WTC11 (cell line): ENCODE measurements at regions not wholly inside any gene's neighbourhood (a gene's known extent, or its start where the extent isn't known, plus 50 kb on each side); places are given as distances from the start of the nearest gene placed in this dataset.

Experiments used
- ATAC-seq: fragments of 200-7000 bp; cut with Tn5 transposase; 2 replicates; pipeline ENCODE4 v1.10.0; 2021; ENCODE audit warnings: mild to moderate bottlenecking, moderate library complexity
- CTCF ChIA-PET: fragments of 300-600 bp; sonication (Branson Sonifier 250); formaldehyde crosslinking; loops from one replicate; lab custom pipeline; 2021; ENCODE audit warnings: antibody characterized with exemption; lab: Charles Lee
- POLR2A ChIA-PET: fragments of 350-600 bp; sonication (Branson Sonifier 250); formaldehyde crosslinking; loops from one replicate; lab custom pipeline; 2021; ENCODE audit warnings: antibody characterized with exemption; lab: Charles Lee
- DNase-seq: peaks from one replicate; pipeline ENCODE4 v3.0.0; 2021; ENCODE audit warnings: low spot score
- H3K27ac Mint-ChIP-seq: 2 replicates; pipeline ENCODE4 v1.8.0; 2021; ENCODE audit warnings: mixed read lengths
- H3K27me3 Mint-ChIP-seq: 2 replicates; pipeline ENCODE4 v1.8.0; 2021; ENCODE audit warnings: low read depth, mild to moderate bottlenecking, moderate library complexity, mixed read lengths
- H3K36me3 Mint-ChIP-seq: 2 replicates; pipeline ENCODE4 v1.8.0; 2021; ENCODE audit warnings: mixed read lengths
- H3K4me1 Mint-ChIP-seq: 2 replicates; pipeline ENCODE4 v1.8.0; 2022; ENCODE audit warnings: mixed read lengths
- H3K4me3 Mint-ChIP-seq: 2 replicates; pipeline ENCODE4 v1.8.0; 2021; ENCODE audit warnings: mild to moderate bottlenecking, moderate library complexity, mixed read lengths
- H3K9me3 Mint-ChIP-seq: 2 replicates; pipeline ENCODE4 v1.8.0; 2021; ENCODE audit warnings: mixed read lengths
- ETV6 ChIP-seq: sonication (generic); formaldehyde crosslinking; IDR thresholded peaks from 2 replicates; pipeline ENCODE4 v1.8.1; 2022; ENCODE audit warnings: mild to moderate bottlenecking, missing genetic modification reagents
- FOXK1 ChIP-seq: sonication (generic); formaldehyde crosslinking; IDR thresholded peaks from 2 replicates; pipeline ENCODE4 v1.8.0; 2022; ENCODE audit warnings: mild to moderate bottlenecking, moderate library complexity, missing genetic modification reagents
- GABPB1 ChIP-seq: sonication (generic); formaldehyde crosslinking; IDR thresholded peaks from 2 replicates; pipeline ENCODE4 v1.8.1; 2023; ENCODE audit warnings: mild to moderate bottlenecking, missing genetic modification reagents
- GTF2I ChIP-seq: fragments of 250-450 bp; sonication (Bioruptor Pico); conservative IDR thresholded peaks from 2 replicates; pipeline ENCODE4 v1.4.0; 2021; ENCODE audit warnings: mild to moderate bottlenecking
- IRF2 ChIP-seq: sonication (generic); formaldehyde crosslinking; IDR thresholded peaks from 2 replicates; pipeline ENCODE4 v1.8.0; 2022; ENCODE audit warnings: low read depth, missing genetic modification reagents, borderline replicate concordance
- JAZF1 ChIP-seq: fragments of 250-450 bp; sonication (Bioruptor Pico); IDR thresholded peaks from 2 replicates; pipeline ENCODE4 v1.9.0; 2021; ENCODE audit warnings: moderate library complexity, mild to moderate bottlenecking, inconsistent platforms
- NFATC4 ChIP-seq: fragments of 250-450 bp; sonication (Bioruptor Pico); IDR thresholded peaks from 2 replicates; pipeline ENCODE4 v1.9.0; 2021; ENCODE audit warnings: mild to moderate bottlenecking
- NFE2L1 ChIP-seq: sonication (generic); formaldehyde crosslinking; IDR thresholded peaks from 2 replicates; pipeline ENCODE4 v1.8.1; 2023; ENCODE audit warnings: missing genetic modification reagents
- NR1H2 ChIP-seq: sonication (generic); formaldehyde crosslinking; IDR thresholded peaks from 2 replicates; pipeline ENCODE4 v1.9.0; 2021; ENCODE audit warnings: mild to moderate bottlenecking, moderate library complexity, missing genetic modification reagents
- SMAD3 ChIP-seq: sonication (generic); formaldehyde crosslinking; IDR thresholded peaks from 2 replicates; pipeline ENCODE4 v1.8.0; 2022; ENCODE audit warnings: missing genetic modification reagents, mild to moderate bottlenecking, borderline replicate concordance
- TCF7 ChIP-seq: sonication (generic); formaldehyde crosslinking; IDR thresholded peaks from 2 replicates; pipeline ENCODE4 v1.8.0; 2022; ENCODE audit warnings: mild to moderate bottlenecking, low read depth, missing genetic modification reagents, moderate library complexity
- ZNF396 ChIP-seq: fragments of 250-450 bp; sonication (Bioruptor Pico); IDR thresholded peaks from 2 replicates; pipeline ENCODE4 v1.8.0; 2021; ENCODE audit warnings: mild to moderate bottlenecking, moderate library complexity, borderline replicate concordance
- TF ChIP-seq, protein P1 (sequence below): fragments of 250-450 bp; sonication (Bioruptor Pico); IDR thresholded peaks from 2 replicates; pipeline ENCODE4 v1.9.0; 2021; ENCODE audit warnings: mild to moderate bottlenecking, borderline replicate concordance
- TF ChIP-seq, protein P2 (sequence below): fragments of 250-450 bp; sonication (Bioruptor Pico); IDR thresholded peaks from 2 replicates; pipeline ENCODE4 v2.1.2; 2022; ENCODE audit warnings: mild to moderate bottlenecking, moderate library complexity
- TF ChIP-seq, protein P3 (sequence below): sonication (generic); formaldehyde crosslinking; IDR thresholded peaks from 2 replicates; pipeline ENCODE4 v1.8.1; 2023; ENCODE audit warnings: mild to moderate bottlenecking, missing genetic modification reagents, borderline replicate concordance
- TF ChIP-seq, protein P4 (sequence below): sonication (generic); formaldehyde crosslinking; IDR thresholded peaks from 2 replicates; pipeline ENCODE4 v1.8.1; 2022; ENCODE audit warnings: low read depth, mild to moderate bottlenecking, moderate library complexity, missing genetic modification reagents, borderline replicate concordance
- TF ChIP-seq, protein P5 (sequence below): sonication (generic); formaldehyde crosslinking; IDR thresholded peaks from 2 replicates; pipeline ENCODE4 v1.8.1; 2022; ENCODE audit warnings: mild to moderate bottlenecking, missing genetic modification reagents, moderate library complexity, borderline replicate concordance
- TF ChIP-seq, protein P6 (sequence below): sonication (generic); formaldehyde crosslinking; IDR thresholded peaks from 2 replicates; pipeline ENCODE4 v1.8.0; 2022; ENCODE audit warnings: mild to moderate bottlenecking, missing genetic modification reagents
- TF ChIP-seq, protein P7 (sequence below): sonication (generic); formaldehyde crosslinking; IDR thresholded peaks from 2 replicates; pipeline ENCODE4 v1.8.0; 2022; ENCODE audit warnings: mild to moderate bottlenecking, missing genetic modification reagents
- TF ChIP-seq, protein P8 (sequence below): sonication (generic); formaldehyde crosslinking; conservative IDR thresholded peaks from 2 replicates; pipeline ENCODE4 v1.8.1; 2022; ENCODE audit warnings: mild to moderate bottlenecking, missing genetic modification reagents

DNA sequence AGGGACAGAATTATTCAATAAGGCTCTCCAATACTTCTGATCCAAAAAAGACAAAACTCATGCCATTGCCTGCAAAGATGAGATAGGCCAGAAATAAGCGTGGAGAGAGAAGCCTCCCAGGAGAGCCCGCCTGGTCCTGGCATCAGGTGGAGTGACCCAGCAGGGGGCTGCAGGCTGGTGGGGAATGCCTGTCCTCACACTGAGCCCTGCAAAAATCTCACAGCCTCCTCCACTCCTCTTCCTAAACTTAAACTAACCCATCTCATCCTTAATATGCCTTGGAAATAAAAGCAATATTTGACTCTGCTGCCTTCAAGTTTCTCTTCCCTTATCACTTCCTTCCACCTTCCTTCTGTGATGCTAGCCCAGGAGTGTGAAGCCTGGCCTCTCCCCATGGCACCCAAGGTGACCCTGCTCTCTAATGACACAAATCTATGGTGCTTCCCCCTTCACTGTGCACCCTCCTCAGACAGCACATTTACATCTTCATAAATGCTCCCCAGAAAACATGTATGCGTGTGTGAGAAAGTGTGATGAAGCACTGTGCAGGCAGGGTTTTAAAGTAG is 218.4 kb downstream of the ANAPC1 start:
- Mint-ChIP-seq H3K4me3 (no peak overlapping the region), H3K27ac (no peak overlapping the region), H3K36me3 (peaks cover 10% of the 10 kb centered on the region), H3K9me3 (peaks cover 6% of the 10 kb centered on the region; the same call in 1 of the 2 replicates), H3K27me3 (no peaks in the 10 kb centered on the region; the same call in 1 of the 2 replicates), H3K4me1 (peaks cover 4% of the 10 kb centered on the region; the same call in 1 of the 2 replicates)
- POLR2A ChIA-PET, result no interaction called here
- ATAC-seq (no peak), DNase-seq (no peak)
- CTCF ChIA-PET, result no interaction called here
- TF ChIP-seq IRF2 (no peak), SMAD3 (no peak), NFATC4 (CRISPR knock-in tag) (no peak), GABPB1 (no peak)
- TF ChIP-seq, protein P1, sequence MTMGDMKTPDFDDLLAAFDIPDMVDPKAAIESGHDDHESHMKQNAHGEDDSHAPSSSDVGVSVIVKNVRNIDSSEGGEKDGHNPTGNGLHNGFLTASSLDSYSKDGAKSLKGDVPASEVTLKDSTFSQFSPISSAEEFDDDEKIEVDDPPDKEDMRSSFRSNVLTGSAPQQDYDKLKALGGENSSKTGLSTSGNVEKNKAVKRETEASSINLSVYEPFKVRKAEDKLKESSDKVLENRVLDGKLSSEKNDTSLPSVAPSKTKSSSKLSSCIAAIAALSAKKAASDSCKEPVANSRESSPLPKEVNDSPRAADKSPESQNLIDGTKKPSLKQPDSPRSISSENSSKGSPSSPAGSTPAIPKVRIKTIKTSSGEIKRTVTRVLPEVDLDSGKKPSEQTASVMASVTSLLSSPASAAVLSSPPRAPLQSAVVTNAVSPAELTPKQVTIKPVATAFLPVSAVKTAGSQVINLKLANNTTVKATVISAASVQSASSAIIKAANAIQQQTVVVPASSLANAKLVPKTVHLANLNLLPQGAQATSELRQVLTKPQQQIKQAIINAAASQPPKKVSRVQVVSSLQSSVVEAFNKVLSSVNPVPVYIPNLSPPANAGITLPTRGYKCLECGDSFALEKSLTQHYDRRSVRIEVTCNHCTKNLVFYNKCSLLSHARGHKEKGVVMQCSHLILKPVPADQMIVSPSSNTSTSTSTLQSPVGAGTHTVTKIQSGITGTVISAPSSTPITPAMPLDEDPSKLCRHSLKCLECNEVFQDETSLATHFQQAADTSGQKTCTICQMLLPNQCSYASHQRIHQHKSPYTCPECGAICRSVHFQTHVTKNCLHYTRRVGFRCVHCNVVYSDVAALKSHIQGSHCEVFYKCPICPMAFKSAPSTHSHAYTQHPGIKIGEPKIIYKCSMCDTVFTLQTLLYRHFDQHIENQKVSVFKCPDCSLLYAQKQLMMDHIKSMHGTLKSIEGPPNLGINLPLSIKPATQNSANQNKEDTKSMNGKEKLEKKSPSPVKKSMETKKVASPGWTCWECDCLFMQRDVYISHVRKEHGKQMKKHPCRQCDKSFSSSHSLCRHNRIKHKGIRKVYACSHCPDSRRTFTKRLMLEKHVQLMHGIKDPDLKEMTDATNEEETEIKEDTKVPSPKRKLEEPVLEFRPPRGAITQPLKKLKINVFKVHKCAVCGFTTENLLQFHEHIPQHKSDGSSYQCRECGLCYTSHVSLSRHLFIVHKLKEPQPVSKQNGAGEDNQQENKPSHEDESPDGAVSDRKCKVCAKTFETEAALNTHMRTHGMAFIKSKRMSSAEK (CRISPR knock-in tag), result no peak
- TF ChIP-seq, protein P2, sequence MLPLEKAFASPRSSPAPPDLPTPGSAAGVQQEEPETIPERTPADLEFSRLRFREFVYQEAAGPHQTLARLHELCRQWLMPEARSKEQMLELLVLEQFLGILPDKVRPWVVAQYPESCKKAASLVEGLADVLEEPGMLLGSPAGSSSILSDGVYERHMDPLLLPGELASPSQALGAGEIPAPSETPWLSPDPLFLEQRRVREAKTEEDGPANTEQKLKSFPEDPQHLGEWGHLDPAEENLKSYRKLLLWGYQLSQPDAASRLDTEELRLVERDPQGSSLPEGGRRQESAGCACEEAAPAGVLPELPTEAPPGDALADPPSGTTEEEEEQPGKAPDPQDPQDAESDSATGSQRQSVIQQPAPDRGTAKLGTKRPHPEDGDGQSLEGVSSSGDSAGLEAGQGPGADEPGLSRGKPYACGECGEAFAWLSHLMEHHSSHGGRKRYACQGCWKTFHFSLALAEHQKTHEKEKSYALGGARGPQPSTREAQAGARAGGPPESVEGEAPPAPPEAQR, result no peak
- TF ChIP-seq, protein P3, sequence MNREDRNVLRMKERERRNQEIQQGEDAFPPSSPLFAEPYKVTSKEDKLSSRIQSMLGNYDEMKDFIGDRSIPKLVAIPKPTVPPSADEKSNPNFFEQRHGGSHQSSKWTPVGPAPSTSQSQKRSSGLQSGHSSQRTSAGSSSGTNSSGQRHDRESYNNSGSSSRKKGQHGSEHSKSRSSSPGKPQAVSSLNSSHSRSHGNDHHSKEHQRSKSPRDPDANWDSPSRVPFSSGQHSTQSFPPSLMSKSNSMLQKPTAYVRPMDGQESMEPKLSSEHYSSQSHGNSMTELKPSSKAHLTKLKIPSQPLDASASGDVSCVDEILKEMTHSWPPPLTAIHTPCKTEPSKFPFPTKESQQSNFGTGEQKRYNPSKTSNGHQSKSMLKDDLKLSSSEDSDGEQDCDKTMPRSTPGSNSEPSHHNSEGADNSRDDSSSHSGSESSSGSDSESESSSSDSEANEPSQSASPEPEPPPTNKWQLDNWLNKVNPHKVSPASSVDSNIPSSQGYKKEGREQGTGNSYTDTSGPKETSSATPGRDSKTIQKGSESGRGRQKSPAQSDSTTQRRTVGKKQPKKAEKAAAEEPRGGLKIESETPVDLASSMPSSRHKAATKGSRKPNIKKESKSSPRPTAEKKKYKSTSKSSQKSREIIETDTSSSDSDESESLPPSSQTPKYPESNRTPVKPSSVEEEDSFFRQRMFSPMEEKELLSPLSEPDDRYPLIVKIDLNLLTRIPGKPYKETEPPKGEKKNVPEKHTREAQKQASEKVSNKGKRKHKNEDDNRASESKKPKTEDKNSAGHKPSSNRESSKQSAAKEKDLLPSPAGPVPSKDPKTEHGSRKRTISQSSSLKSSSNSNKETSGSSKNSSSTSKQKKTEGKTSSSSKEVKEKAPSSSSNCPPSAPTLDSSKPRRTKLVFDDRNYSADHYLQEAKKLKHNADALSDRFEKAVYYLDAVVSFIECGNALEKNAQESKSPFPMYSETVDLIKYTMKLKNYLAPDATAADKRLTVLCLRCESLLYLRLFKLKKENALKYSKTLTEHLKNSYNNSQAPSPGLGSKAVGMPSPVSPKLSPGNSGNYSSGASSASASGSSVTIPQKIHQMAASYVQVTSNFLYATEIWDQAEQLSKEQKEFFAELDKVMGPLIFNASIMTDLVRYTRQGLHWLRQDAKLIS (CRISPR knock-in tag), result no peak
- TF ChIP-seq, protein P4, sequence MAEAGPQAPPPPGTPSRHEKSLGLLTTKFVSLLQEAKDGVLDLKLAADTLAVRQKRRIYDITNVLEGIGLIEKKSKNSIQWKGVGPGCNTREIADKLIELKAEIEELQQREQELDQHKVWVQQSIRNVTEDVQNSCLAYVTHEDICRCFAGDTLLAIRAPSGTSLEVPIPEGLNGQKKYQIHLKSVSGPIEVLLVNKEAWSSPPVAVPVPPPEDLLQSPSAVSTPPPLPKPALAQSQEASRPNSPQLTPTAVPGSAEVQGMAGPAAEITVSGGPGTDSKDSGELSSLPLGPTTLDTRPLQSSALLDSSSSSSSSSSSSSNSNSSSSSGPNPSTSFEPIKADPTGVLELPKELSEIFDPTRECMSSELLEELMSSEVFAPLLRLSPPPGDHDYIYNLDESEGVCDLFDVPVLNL (CRISPR knock-in tag), result no peak
- TF ChIP-seq, protein P5, sequence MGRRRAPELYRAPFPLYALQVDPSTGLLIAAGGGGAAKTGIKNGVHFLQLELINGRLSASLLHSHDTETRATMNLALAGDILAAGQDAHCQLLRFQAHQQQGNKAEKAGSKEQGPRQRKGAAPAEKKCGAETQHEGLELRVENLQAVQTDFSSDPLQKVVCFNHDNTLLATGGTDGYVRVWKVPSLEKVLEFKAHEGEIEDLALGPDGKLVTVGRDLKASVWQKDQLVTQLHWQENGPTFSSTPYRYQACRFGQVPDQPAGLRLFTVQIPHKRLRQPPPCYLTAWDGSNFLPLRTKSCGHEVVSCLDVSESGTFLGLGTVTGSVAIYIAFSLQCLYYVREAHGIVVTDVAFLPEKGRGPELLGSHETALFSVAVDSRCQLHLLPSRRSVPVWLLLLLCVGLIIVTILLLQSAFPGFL, result no peak
- TF ChIP-seq, protein P6, sequence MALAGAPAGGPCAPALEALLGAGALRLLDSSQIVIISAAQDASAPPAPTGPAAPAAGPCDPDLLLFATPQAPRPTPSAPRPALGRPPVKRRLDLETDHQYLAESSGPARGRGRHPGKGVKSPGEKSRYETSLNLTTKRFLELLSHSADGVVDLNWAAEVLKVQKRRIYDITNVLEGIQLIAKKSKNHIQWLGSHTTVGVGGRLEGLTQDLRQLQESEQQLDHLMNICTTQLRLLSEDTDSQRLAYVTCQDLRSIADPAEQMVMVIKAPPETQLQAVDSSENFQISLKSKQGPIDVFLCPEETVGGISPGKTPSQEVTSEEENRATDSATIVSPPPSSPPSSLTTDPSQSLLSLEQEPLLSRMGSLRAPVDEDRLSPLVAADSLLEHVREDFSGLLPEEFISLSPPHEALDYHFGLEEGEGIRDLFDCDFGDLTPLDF, result no peak

DNA sequence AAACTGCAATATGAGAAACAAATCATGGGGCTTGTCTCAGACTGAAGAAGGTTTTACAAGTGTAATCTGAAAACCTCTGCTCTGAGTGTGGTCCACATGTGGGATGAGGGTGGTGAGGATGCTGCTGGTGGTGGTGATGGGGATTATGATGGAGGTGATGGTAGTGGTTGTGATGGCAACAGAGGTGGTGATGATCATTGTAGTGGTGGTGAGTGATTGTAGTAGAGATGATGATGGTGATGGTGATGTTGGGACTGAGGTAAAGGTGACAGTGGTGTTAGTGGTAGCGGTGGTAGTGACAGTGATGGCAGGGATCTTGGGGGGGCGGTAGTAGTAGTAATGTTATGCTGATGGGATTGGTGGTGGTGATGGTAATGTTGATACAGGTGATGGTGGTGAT is 217.8 kb downstream of the ANAPC1 start:
- DNase-seq, result no peak
- Mint-ChIP-seq H3K4me1 (peaks cover 4% of the 10 kb centered on the region; the same call in 1 of the 2 replicates), H3K27ac (no peak overlapping the region), H3K27me3 (peaks cover 5% of the 10 kb centered on the region; the same call in 1 of the 2 replicates), H3K9me3 (peaks cover 8% of the 10 kb centered on the region), H3K36me3 (peaks cover 15% of the 10 kb centered on the region), H3K4me3 (no peak overlapping the region)
- no peak for ATAC-seq
- CTCF ChIA-PET, result no interaction called here
- POLR2A ChIA-PET, result no interaction called here
- TF ChIP-seq ZNF396 (CRISPR knock-in tag) (no peak), FOXK1 (CRISPR knock-in tag) (no peak), GABPB1 (no peak), ETV6 (no peak), NR1H2 (no peak), NFE2L1 (no peak; the same call in 1 of the 2 replicates), TCF7 (no peak), GTF2I (CRISPR knock-in tag) (no peak), JAZF1 (CRISPR knock-in tag) (no peak)
- TF ChIP-seq, protein P6, result no peak
- TF ChIP-seq, protein P7, sequence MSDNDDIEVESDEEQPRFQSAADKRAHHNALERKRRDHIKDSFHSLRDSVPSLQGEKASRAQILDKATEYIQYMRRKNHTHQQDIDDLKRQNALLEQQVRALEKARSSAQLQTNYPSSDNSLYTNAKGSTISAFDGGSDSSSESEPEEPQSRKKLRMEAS (CRISPR knock-in tag), result no peak
- TF ChIP-seq, protein P8, sequence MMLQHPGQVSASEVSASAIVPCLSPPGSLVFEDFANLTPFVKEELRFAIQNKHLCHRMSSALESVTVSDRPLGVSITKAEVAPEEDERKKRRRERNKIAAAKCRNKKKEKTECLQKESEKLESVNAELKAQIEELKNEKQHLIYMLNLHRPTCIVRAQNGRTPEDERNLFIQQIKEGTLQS (CRISPR knock-in tag), result no peak
